ENCODE measurements at regions not wholly inside any gene's neighbourhood (a gene's known extent, or its start where the extent isn't known, plus 50 kb on each side); places are given as distances from the start of the nearest gene placed in this dataset.

- Histone ChIP-seq H3K27ac (ENCODE audit: insufficient read depth, low read depth, low read length) (no peak overlapping the region), H4K20me1 (replicated peaks; ENCODE audit: control insufficient read depth, extremely low read depth, insufficient read depth, low read length) (no peaks in the 10 kb centered on the region), H3K9me1 (replicated peaks; ENCODE audit: control insufficient read depth, extremely low read depth, insufficient read depth, low read length) (no peaks in the 10 kb centered on the region), H3K79me2 (ENCODE audit: control insufficient read depth, insufficient read depth, low read length) (no peaks in the 10 kb centered on the region), H3K27me3 (ENCODE audit: control insufficient read depth in 2 of 2, insufficient read depth in 2 of 2, low read length in 2 of 2) (no peaks in the 10 kb centered on the region), H3K4me3 (replicated peaks in 1 of 3; ENCODE audit: insufficient read depth in 1 of 3, low read depth in 1 of 3, low read length in 3 of 3) (no peak overlapping the region), H3K36me3 (ENCODE audit: control insufficient read depth in 2 of 2, extremely low read depth in 1 of 2, insufficient read depth in 2 of 2, low read length in 2 of 2) (no peaks in the 10 kb centered on the region), H2AFZ (ENCODE audit: low read depth, low read length) (no peak overlapping the region), H3K4me1 (ENCODE audit: control insufficient read depth, extremely low read depth, insufficient read depth, low read length) (peaks cover 3% of the 10 kb centered on the region), H3K4me2 (ENCODE audit: insufficient read depth, low read length) (no peak overlapping the region), H3K9me3 (replicated peaks; ENCODE audit: control insufficient read depth, insufficient read depth, low read length) (no peaks in the 10 kb centered on the region), H3K9ac (replicated peaks; ENCODE audit: extremely low read depth, insufficient read depth, low read length) (no peak overlapping the region)
- dilution Hi-C loops (cut with MboI; ENCODE audit: extremely low pct_ligation_motif_present, low sequenced_read_pairs), result no loop called here
- intact Hi-C loops (cut with micrococcal nuclease), result loop anchor here (2.0 kb wide), 2 partner anchors 30 to 62 kb away; no protein-coding TSS in a partner anchor
- FAIRE-seq (no peak), DNase-seq (ENCODE audit: low read depth, low spot score) (no peak)
- ChIA-PET POLR2A (no interaction called here), CTCF (interaction anchor here (1.1 to 2.2 kb wide), 4 partner anchors 8 to 138 kb away, joined by 3 to 22 read pairs (median 8); partner anchors contain the start of gene CHSY1)
- BruUV-seq (replicated peaks), result no TSS peak
- TF ChIP-seq EZH2 (IDR thresholded peaks at IDR 0.05; ENCODE audit: borderline replicate concordance, low read depth, low read length, severe bottlenecking), result no peak
- TF ChIP-seq FOS (IDR thresholded peaks at IDR 0.05; ENCODE audit: borderline replicate concordance, insufficient read depth, low read length), result no peak
- TF ChIP-seq, protein P1, sequence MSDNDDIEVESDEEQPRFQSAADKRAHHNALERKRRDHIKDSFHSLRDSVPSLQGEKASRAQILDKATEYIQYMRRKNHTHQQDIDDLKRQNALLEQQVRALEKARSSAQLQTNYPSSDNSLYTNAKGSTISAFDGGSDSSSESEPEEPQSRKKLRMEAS (IDR thresholded peaks at IDR 0.05; ENCODE audit: insufficient read depth, insufficient read length), result no peak
- TF ChIP-seq GATA2 (IDR thresholded peaks at IDR 0.05; ENCODE audit: insufficient read depth, insufficient read length, low read depth, low read length), result no peak
Measured at GRCh38 chr15:101120473-101120872, 131.4 kb downstream of the CHSY1 start.

All from endothelial cell of umbilical vein (primary cell).